CD4-positive, alpha-beta T cell treated with Interleukin-4 for 1 hour (primary cell): ENCODE measurements at regions not wholly inside any gene's neighbourhood (a gene's known extent, or its start where the extent isn't known, plus 50 kb on each side); places are given as distances from the start of the nearest gene placed in this dataset.
"Not testable (repeated sequence)": the region's sequence is repeated elsewhere in the genome, so short reads cannot be mapped to it uniquely, and the experiment has no call there.

Experiments used
- DNase-seq, 2 donors: peaks; one replicate each; pipeline ENCODE4 v3.0.0-alpha.2; 2020 to 2022

- DNase-seq = not testable (repeated sequence)
These were observed 563.8 kb downstream of the RWDD3 start for GRCh38 chr1:95797761-95798160.

- no peak for DNase-seq
These were observed 572.2 kb downstream of the RWDD3 start for GRCh38 chr1:95806171-95806570.

- DNase-seq = no peak
These were observed 575.4 kb downstream of the RWDD3 start for GRCh38 chr1:95809391-95809790.

GRCh38 chr1:95815511-95815910, 581.5 kb downstream of the RWDD3 start:
- no peak for DNase-seq

GRCh38 chr1:95829556-95829955, 595.5 kb downstream of the RWDD3 start:
- no peak for DNase-seq

- DNase-seq = no peak
These were observed 598.4 kb downstream of the RWDD3 start for GRCh38 chr1:95832370-95832769.

GRCh38 chr1:95849439-95849838, 615.4 kb downstream of the RWDD3 start:
- DNase-seq = no peak

GRCh38 chr1:95850165-95850649, 616.2 kb downstream of the RWDD3 start:
- DNase-seq = no peak

- DNase-seq = no peak
These were observed 616.8 kb downstream of the RWDD3 start for GRCh38 chr1:95850763-95851162.

GRCh38 chr1:95852483-95853070, 618.6 kb downstream of the RWDD3 start:
- no peak for DNase-seq

GRCh38 chr1:95854457-95854856, 620.4 kb downstream of the RWDD3 start:
- no peak for DNase-seq

GRCh38 chr1:95863086-95863485, 629.1 kb downstream of the RWDD3 start:
- DNase-seq = no peak

GRCh38 chr1:95865769-95866168, 631.8 kb downstream of the RWDD3 start:
- DNase-seq = no peak

- DNase-seq = no peak
These were observed 642.3 kb downstream of the RWDD3 start for GRCh38 chr1:95876276-95876675.

- no peak for DNase-seq
These were observed 645.6 kb downstream of the RWDD3 start for GRCh38 chr1:95879498-95880050.

- no peak for DNase-seq
These were observed 655.0 kb downstream of the RWDD3 start for GRCh38 chr1:95888941-95889390.

GRCh38 chr1:95889400-95889799, 655.4 kb downstream of the RWDD3 start:
- DNase-seq = no peak

GRCh38 chr1:95893921-95894320, 659.9 kb downstream of the RWDD3 start:
- DNase-seq = no peak

GRCh38 chr1:95903060-95903459, 669.0 kb downstream of the RWDD3 start:
- no peak for DNase-seq

- DNase-seq = no peak
These were observed 671.9 kb downstream of the RWDD3 start for GRCh38 chr1:95905818-95906395.

- not testable (repeated sequence) for DNase-seq
These were observed 677.7 kb downstream of the RWDD3 start for GRCh38 chr1:95911739-95912138.

- no peak for DNase-seq
These were observed 682.6 kb downstream of the RWDD3 start for GRCh38 chr1:95916616-95917015.

- DNase-seq = no peak
These were observed 690.7 kb downstream of the RWDD3 start for GRCh38 chr1:95924684-95925083.

- DNase-seq = no peak
These were observed 692.3 kb downstream of the RWDD3 start for GRCh38 chr1:95926331-95926730.

GRCh38 chr1:95927061-95927460, 693.1 kb downstream of the RWDD3 start:
- no peak for DNase-seq
